ENCODE measurements at regions not wholly inside any gene's neighbourhood (a gene's known extent, or its start where the extent isn't known, plus 50 kb on each side); places are given as distances from the start of the nearest gene placed in this dataset.

- H3K4me2 ChIP-seq (ENCODE audit: low read length), result no peak overlapping the region
- no peaks in the 10 kb centered on the region for H3K9me3 ChIP-seq (ENCODE audit: control insufficient read depth in 1 of 2, insufficient read depth in 1 of 2, low read depth in 1 of 2, low read length in 2 of 2)
- H2AFZ ChIP-seq (ENCODE audit: low read depth, low read length, poor library complexity, severe bottlenecking), result no peak overlapping the region
- H3K9ac ChIP-seq (ENCODE audit: low read length), result no peak overlapping the region
- TF ChIP-seq SRF (IDR thresholded peaks at IDR 0.05; ENCODE audit: low read depth) (no peak), SP1 (IDR thresholded peaks at IDR 0.05; ENCODE audit: low read depth) (no peak)
- H3K27ac ChIP-seq (ENCODE audit: low read depth, low read length), result no peak overlapping the region
- H3K9me2 ChIP-seq (ENCODE audit: insufficient read depth), result no peaks in the 10 kb centered on the region
- no peaks in the 10 kb centered on the region for H3K27me3 ChIP-seq (ENCODE audit: insufficient read depth, low read length)
- H3K4me3 ChIP-seq (replicated peaks in 1 of 2; ENCODE audit: low read depth in 1 of 2, low read length in 2 of 2), result no peak overlapping the region
- no peaks in the 10 kb centered on the region for H3K4me1 ChIP-seq (ENCODE audit: control insufficient read depth in 1 of 2, insufficient read depth in 2 of 2, low read length in 2 of 2)
- no peak for ATAC-seq
- CTCF ChIA-PET, result no interaction called here
- intact Hi-C loops (cut with micrococcal nuclease), result no loop called here
- POLR2A ChIA-PET, result no interaction called here
- H4K20me1 ChIP-seq (ENCODE audit: insufficient read depth), result no peaks in the 10 kb centered on the region
- no peaks in the 10 kb centered on the region for H3K36me3 ChIP-seq (ENCODE audit: control insufficient read depth in 1 of 2, insufficient read depth in 2 of 2, low read length in 2 of 2)
- RAD21 ChIA-PET (ENCODE audit: low non-redundant PET in 1 of 2, low total read pairs in 2 of 2, uncharacterized antibody in 2 of 2, unreplicated experiment in 2 of 2), result no interaction called here
- no peaks in the 10 kb centered on the region for H3K79me2 ChIP-seq (ENCODE audit: insufficient read depth, low read length)
- no peak for DNase-seq (ENCODE audit: low read depth, low spot score)
- BruUV-seq (replicated peaks), result no TSS peak
Measured at GRCh38 chrX:42497356-42497755, 280.6 kb downstream of the PPP1R2C start.

DNA sequence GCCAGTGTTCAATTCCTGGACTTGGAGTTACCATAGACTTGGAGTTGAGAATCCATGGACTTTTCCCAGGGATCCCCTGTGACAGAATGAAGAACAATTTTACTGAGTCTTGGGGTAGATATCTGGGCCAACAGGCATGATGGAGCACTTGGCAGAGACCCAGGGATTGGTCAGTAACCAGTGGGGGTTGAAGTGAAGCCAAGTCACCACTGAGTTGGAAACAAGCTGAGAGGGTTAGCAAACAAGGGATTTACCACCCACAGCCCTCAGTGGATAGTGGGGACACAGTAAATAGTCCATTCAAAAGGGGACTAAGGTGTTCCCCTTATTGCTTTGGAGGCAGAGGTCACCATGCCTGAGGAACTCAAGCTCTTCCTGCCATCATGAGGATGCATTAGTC, 281.7 kb downstream of the PPP1R2C start:
- Histone ChIP-seq H3K4me2 (ENCODE audit: low read length) (no peak overlapping the region), H4K20me1 (ENCODE audit: insufficient read depth) (no peaks in the 10 kb centered on the region), H3K4me1 (ENCODE audit: control insufficient read depth in 1 of 2, insufficient read depth in 2 of 2, low read length in 2 of 2) (no peaks in the 10 kb centered on the region), H3K9me3 (ENCODE audit: control insufficient read depth in 1 of 2, insufficient read depth in 1 of 2, low read depth in 1 of 2, low read length in 2 of 2) (no peaks in the 10 kb centered on the region), H3K27ac (ENCODE audit: low read depth, low read length) (no peak overlapping the region), H3K9ac (ENCODE audit: low read length) (no peak overlapping the region), H3K36me3 (ENCODE audit: control insufficient read depth in 1 of 2, insufficient read depth in 2 of 2, low read length in 2 of 2) (no peaks in the 10 kb centered on the region), H2AFZ (ENCODE audit: low read depth, low read length, poor library complexity, severe bottlenecking) (no peak overlapping the region), H3K9me2 (ENCODE audit: insufficient read depth) (no peaks in the 10 kb centered on the region), H3K4me3 (replicated peaks in 1 of 2; ENCODE audit: low read depth in 1 of 2, low read length in 2 of 2) (no peak overlapping the region), H3K79me2 (ENCODE audit: insufficient read depth, low read length) (no peaks in the 10 kb centered on the region), H3K27me3 (ENCODE audit: insufficient read depth, low read length) (no peaks in the 10 kb centered on the region)
- ChIA-PET RAD21 (ENCODE audit: low non-redundant PET in 1 of 2, low total read pairs in 2 of 2, uncharacterized antibody in 2 of 2, unreplicated experiment in 2 of 2) (no interaction called here), POLR2A (no interaction called here), CTCF (no interaction called here)
- DNase-seq (ENCODE audit: low read depth, low spot score) (no peak), ATAC-seq (no peak)
- intact Hi-C loops (cut with micrococcal nuclease), result no loop called here
- no TSS peak for BruUV-seq (replicated peaks)
- TF ChIP-seq EZH2phosphoT487 (IDR thresholded peaks at IDR 0.05; ENCODE audit: borderline replicate concordance) (no peak), FOSL1 (IDR thresholded peaks at IDR 0.05; ENCODE audit: low read depth) (no peak), ELF1 (IDR thresholded peaks at IDR 0.05; ENCODE audit: borderline replicate concordance, low read depth) (no peak)
- TF ChIP-seq, protein P1, sequence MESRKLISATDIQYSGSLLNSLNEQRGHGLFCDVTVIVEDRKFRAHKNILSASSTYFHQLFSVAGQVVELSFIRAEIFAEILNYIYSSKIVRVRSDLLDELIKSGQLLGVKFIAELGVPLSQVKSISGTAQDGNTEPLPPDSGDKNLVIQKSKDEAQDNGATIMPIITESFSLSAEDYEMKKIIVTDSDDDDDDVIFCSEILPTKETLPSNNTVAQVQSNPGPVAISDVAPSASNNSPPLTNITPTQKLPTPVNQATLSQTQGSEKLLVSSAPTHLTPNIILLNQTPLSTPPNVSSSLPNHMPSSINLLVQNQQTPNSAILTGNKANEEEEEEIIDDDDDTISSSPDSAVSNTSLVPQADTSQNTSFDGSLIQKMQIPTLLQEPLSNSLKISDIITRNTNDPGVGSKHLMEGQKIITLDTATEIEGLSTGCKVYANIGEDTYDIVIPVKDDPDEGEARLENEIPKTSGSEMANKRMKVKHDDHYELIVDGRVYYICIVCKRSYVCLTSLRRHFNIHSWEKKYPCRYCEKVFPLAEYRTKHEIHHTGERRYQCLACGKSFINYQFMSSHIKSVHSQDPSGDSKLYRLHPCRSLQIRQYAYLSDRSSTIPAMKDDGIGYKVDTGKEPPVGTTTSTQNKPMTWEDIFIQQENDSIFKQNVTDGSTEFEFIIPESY (IDR thresholded peaks at IDR 0.05; ENCODE audit: extremely low read depth, insufficient replicate concordance, low read length), result no peak
